ENCODE measurements at regions not wholly inside any gene's neighbourhood (a gene's known extent, or its start where the extent isn't known, plus 50 kb on each side); places are given as distances from the start of the nearest gene placed in this dataset.

DNA sequence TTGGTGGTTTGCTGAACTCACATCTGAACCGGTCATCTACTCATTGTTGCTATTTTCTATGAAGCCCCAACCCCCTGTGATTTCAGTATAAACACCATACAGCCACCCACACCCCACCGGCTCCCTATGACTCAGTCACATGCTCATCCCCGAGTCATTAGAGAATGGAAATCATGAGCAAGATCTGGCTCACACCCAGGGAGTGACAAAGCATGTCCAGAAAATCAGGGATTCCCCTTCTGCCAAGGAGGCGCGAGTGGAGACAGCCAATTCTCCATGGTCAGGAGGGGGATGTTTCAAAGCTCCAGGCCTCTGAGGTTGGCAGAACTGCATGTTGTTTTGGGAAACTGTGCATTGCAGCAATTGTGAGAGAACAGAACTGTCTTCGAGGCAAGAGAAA, 657.5 kb upstream of the TBX3 start:
- TF ChIP-seq EZH2 (IDR thresholded peaks at IDR 0.05; ENCODE audit: insufficient read depth, poor library complexity, severe bottlenecking) (no peak), EZH2phosphoT487 (IDR thresholded peaks at IDR 0.05; ENCODE audit: insufficient read depth, low read depth) (no peak)

All from GM23248 (cell line).